ENCODE measurements at regions not wholly inside any gene's neighbourhood (a gene's known extent, or its start where the extent isn't known, plus 50 kb on each side); places are given as distances from the start of the nearest gene placed in this dataset.

- peak; percentile 57 for DNase-seq
Measured at GRCh38 chr6:140620496-140620895, 1246.0 kb upstream of the CITED2 start.

GRCh38 chr6:140609956-140610355, 1235.5 kb upstream of the CITED2 start:
- DNase-seq: no peak

DNA sequence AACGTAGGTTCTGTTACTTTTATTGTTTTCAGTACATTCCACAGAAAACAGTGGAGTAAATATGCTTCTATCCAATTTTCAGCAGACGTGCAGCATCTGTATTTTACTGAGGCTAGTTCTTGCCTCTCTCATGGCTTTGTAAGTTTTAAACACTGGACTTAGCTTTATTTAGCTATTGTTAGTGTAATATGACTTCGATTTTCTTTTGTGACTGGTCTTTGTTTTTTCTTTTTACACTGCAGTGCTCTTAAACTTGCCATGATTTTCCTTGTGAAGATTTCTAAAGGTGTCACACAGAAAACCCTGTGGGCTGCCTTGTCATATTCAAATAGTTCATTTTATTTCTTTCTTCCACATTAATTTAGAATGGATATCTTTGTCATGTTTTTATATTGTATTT, 1234.9 kb upstream of the CITED2 start:
- DNase-seq: no peak

- peak; percentile 31 for DNase-seq
Measured at GRCh38 chr6:140604786-140605185, 1230.3 kb upstream of the CITED2 start.

DNA sequence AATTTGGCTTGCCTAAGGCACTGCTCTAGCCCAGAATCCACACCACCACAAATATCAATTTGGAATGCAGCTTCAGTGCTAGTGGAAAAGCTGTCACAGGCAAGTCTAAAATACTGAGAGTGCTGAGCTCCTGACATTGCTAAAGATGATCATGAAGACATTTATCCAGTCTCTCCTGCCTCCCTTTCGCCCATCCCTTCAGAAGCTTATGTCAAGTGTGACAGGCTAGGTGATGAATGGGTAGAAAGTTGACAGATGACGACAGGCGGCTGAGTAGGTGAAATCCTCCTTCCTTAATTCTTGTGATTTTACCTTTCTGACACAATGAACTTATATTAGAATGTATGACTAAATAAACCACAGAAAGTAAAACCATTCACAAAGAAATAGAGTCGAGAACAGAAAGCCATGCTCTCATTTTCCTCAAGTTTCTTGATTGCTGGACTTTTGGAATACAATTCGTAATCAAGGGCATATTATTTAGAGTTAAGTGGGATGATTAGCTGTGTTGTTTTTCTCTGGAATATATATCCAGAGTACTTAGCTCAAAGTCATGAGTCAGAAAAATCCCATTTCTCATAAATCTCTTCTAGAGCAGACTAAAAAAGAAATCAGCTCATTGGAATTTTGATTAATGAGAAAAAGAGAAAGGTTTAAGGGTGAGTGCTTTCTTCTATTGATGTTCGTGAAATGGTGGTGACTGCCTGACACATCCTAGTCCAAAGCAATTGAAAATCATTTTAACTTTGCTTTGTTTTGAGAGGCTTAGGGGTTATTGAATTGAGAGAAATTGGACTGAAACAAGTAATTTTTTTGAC, 1228.2 kb upstream of the CITED2 start:
- peak; percentile 67 for DNase-seq

DNA sequence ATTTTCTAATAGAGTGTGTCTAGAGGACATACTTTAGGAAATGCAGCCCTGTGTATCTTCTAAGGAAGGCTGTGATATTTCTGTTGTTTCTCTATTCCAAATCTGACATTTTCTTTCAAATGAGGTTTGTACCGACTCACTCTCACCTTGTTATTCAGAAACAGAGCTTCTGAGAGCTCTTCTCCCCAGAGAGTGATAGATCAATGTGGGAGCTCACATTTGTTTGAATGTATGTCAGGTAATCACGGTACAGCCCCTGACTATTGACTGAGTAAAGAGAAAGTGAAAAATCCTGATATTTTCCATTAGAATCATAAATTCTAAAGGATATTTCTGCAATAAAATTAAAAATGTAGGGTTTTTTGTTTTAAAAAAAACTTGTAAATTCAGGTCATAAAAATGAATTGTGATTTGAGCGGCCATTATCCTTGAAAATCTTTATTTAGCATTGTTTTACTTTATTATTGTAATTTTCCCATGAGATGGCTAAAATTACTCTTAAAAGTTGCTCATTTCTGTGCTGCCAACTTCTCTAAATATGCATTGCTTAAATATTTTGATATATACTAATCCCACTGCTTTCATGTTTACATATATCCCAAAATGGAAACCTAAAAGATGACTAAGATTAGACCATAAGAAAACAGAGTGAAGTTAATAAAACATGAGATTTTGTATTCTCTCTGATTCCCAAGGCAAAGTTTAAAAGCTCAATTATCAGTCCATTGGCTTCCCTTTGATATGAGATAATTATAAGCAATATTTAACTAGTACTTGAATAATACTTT, 1226.8 kb upstream of the CITED2 start:
- peak; percentile 51 for DNase-seq

DNA sequence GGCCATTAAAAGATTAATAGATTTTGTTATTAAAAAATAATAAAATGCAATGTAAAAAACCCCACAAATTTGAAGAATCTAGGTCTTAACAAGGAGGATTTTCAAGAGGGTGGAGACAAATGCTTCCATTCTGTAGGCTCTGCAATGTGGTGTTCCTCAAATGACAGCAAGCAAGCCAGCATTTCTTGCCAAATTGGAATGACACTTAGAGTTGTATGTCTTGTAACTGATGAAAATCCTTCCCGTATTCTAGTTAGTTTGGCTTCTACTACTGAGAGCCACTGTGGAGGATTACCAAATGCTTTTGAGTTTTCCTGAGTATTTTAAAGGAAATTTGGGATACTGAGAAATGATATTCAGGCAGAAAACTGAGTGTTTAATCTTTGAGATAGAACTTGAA, 1225.5 kb upstream of the CITED2 start:
- no peak for DNase-seq

GRCh38 chr6:140597181-140597580, 1222.7 kb upstream of the CITED2 start:
- peak; percentile 32 for DNase-seq

- no peak for DNase-seq
Measured at GRCh38 chr6:140594806-140595128, 1220.3 kb upstream of the CITED2 start.

DNA sequence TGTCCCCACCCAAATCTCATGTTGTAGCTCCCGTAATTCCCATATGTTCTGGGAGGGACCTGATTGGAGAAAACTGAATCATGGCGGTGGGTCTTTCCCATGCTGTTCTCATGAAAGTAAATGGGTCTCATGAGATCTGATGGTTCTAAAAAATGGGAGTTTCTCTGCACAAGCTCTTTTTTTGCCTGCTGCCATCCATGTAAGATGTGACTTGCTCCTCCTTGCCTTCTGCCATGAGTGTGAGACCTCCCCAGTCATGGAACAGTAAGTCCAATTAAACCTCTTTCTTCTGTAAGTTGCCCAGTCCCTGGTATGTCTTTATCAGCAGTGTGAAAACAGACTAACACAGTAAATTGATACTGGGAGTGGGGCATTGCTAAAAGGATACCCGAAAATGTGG, 1218.4 kb upstream of the CITED2 start:
- no peak for DNase-seq

DNA sequence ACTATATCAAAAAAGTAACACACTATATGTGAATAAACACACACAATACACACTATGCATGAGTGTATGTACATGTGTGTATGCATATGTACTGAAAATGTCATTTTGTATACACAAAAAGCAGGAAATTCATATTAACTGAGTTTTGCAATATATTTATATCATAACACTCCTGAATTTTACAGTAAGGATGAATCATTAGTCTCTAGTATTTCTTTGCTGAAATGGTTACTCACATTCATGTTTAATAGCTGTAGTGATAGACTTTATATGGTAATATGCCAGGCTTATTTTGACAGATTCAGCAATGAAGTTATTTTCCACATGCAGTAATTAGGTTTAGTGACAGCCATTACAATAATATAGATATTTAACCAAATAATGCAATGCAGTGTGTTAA, 1216.2 kb upstream of the CITED2 start:
- DNase-seq: peak; percentile 59

GRCh38 chr6:140586426-140587061, 1212.1 kb upstream of the CITED2 start:
- DNase-seq: no peak

- no peak for DNase-seq
Measured at GRCh38 chr6:140581601-140582000, 1207.2 kb upstream of the CITED2 start.

- no peak for DNase-seq
Measured at GRCh38 chr6:140579918-140580317, 1205.5 kb upstream of the CITED2 start.

- no peak for DNase-seq
Measured at GRCh38 chr6:140576004-140576555, 1201.6 kb upstream of the CITED2 start.

DNA sequence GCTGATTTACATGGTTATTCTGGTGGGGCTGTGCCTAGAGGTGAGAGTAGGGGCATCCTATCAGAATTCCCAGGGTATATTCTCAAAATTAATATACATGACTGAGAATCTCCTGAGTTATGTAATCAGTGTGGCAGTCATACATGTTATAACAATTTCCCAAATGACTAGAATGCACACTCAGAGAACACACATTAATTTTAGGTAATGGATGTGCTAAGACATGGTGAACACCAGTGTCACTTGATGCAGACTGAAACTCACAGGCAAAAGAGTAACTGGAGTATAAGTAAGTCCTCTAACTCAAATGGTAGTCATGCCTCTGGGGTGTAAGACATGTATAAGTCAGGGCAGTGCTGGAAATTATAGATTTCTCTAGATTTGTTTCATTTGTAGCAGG, 1198.4 kb upstream of the CITED2 start:
- no peak for DNase-seq

DNA sequence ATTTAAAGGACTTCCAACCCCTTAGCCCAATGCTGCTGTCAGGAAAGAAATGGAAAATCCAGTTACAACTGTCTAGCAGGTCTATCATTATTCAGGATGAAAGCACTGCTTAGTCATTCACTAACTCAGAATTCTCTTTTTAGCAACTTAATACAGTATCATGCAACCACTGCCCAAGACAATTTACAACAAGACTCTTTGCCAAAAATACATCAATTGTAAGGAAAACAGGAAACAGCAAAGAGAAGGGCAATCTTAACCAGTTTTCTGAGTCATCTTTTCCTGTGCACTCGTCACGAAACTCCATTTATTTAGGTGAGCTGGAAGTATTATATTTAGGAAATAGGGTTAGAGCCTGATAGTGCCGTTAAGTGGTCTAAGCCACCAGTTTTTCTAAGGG, 1197.7 kb upstream of the CITED2 start:
- DNase-seq: peak; percentile 98

DNA sequence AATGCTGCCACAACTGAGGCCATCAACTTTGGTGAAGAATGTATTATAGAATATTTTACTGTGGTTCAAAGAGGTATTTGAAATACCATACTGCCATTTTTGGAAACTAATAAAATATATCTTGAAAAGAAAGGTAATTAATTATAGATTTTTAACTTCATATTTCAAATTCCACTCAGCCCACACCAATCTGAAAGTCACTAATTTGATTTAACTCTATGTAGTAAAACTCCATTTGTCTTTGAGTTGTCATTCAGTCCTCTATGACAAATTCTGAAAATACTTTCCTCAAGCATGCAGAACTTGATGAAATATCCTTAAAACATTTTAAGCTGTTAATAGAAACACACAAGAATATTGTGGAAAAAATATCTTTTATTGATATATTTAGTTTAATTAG, 1196.7 kb upstream of the CITED2 start:
- peak; percentile 90 for DNase-seq

GRCh38 chr6:140567466-140567865, 1193.0 kb upstream of the CITED2 start:
- peak; percentile 63 for DNase-seq

DNA sequence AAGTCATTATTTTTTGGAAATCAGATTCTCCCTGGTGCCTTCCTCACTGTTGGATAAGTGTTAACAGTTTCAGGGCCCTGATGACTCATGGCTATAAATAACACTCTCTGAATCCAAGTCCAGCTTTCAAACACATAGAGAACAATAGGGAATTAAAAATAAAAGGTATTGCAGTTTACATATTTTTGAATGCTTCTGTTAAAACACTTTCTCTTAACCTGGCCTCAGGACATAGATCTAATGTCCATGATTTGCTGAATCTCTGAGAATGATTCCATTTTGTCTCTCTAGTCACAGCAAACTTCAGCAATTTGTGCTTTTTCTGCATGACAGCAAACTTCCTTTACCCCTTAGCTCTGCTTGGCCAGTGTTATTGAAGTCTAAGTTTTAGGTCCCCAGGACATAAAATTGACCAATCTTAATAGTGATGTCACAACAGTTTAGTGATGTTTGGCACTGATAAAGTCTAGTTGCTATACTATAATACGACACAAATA, 1192.4 kb upstream of the CITED2 start:
- DNase-seq: peak; percentile 78

GRCh38 chr6:140563728-140564127, 1189.3 kb upstream of the CITED2 start:
- no peak for DNase-seq

DNA sequence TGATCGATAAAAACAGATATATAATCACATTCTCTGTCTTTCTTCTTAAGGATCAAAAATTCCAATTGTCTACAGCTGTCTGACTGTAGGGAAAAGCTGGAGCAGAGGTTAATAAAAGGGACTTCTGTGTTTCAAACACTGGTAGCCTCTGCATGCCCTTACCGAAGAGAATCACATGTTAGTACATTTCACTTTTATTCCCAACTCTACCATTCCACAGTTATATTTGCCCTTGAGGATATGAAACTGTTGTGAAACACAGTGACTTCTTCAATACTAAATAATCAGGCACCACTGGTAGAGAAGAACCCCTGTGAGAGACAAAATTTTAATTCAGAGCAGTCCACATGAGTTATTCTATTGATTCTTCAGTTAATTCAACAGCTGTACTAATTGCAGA, 1187.3 kb upstream of the CITED2 start:
- DNase-seq: no peak

DNA sequence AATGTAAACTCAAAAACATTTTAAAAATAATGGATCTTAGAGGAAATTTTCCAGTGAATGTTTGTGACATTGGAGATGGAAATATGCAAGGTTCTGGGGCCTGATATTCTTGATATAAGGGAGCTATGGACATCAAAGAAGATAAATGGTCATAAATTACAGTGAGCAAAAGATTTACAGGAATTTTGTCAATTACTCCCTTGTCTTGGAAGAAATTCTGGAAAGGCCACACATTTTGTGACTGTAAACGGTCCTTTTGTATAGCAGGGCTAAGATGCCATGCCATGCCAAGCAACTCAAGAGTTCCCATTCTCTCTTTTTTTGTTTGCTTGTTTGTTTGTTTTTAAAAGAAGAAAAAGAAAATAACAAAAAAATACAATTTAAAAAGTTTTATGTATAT, 1186.2 kb upstream of the CITED2 start:
- DNase-seq: no peak

Measured in fibroblast of skin of right quadriceps (primary cell).